ENCODE measurements at regions not wholly inside any gene's neighbourhood (a gene's known extent, or its start where the extent isn't known, plus 50 kb on each side); places are given as distances from the start of the nearest gene placed in this dataset.

DNA sequence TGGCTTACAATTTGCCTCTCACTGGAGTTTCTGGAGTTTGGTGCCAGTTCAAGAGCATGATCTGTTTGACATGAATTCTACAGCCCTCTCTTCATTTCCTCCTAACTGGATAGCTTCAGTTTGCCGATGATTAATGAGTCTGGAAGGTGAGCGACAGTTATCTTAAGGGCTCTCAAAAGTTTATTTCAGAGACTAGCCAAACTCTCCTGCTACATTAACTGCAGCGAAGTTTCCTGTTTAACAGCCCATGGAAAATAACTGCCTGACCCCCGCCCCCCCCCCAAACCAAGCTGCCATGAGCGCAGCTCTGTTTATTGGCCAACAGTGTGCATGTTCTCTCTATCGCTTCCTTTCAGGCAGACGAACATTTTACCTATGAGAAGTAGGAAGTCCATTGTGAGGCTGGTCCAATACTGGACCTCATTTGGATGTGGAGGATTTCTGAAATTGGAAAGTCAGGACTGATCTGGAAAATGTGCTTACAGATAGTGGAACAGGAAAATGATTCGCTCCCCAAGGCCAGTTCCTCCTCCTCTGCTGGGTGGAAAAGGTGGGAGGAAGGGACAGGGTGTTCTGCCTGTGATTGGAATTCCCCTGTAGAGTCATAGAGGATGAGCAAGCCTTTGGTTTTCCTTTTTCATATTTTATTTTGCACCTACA, 522.2 kb upstream of the JAG1 start:
- TF ChIP-seq CTCF (conservative IDR thresholded peaks at IDR 0.05; ENCODE audit: low read depth, low read length), result no peak
- TF ChIP-seq POLR2A (IDR thresholded peaks at IDR 0.05; ENCODE audit: low read depth, low read length), result no peak
- TF ChIP-seq CHD1 (IDR thresholded peaks at IDR 0.05; ENCODE audit: low read depth, low read length), result no peak
- TF ChIP-seq ELK1 (IDR thresholded peaks at IDR 0.05; ENCODE audit: borderline replicate concordance, low read depth, low read length), result no peak
- TF ChIP-seq BHLHE40 (IDR thresholded peaks at IDR 0.05; ENCODE audit: low read depth, low read length), result no peak
